Ascending aorta (tissue), 2 donors: ENCODE measurements at regions not wholly inside any gene's neighbourhood (a gene's known extent, or its start where the extent isn't known, plus 50 kb on each side); places are given as distances from the start of the nearest gene placed in this dataset.
A peak's percentile ranks its signal among the peaks of the same experiment; 100 is the strongest.

Experiments used
- DNase-seq, 2 donors: peaks; one replicate each; pipeline ENCODE4 v3.0.0-alpha.2; 2019; ENCODE audit warnings: low spot score in 2 of 2
- H3K27ac ChIP-seq, 2 donors: fragments of 200-600 bp; sonication (generic); one replicate each; pipeline ENCODE4 v1.5.1; 2016 to 2017; ENCODE audit warnings: mild to moderate bottlenecking in 1 of 2
- H3K27me3 ChIP-seq: fragments of 200-600 bp; sonication (generic); one replicate; pipeline ENCODE4 v1.5.1; 2017
- H3K36me3 ChIP-seq, 2 donors: fragments of 200-600 bp; sonication (generic); one replicate each; pipeline ENCODE4 v1.5.1; 2016
- H3K4me1 ChIP-seq, 2 donors: fragments of 200-600 bp; sonication (generic); one replicate each; pipeline ENCODE4 v1.5.1; 2016 to 2017; ENCODE audit warnings: mild to moderate bottlenecking in 1 of 2
- H3K4me3 ChIP-seq, 2 donors: fragments of 200-600 bp; sonication (generic); one replicate each; pipeline ENCODE4 v1.5.1; 2016 to 2017; ENCODE audit warnings: mild to moderate bottlenecking in 1 of 2
- H3K9me3 ChIP-seq, 2 donors: fragments of 200-600 bp; sonication (generic); one replicate each; pipeline ENCODE4 v1.5.1; 2016
- CTCF ChIP-seq, 3 experiments: fragments of 200-600 bp in 2 of 3; fragments of 450-650 bp in 1 of 3; sonication (generic) in 2 of 3; IDR thresholded peaks; one replicate each; pipeline ENCODE4 v1.5.1; 2016 to 2019; ENCODE audit warnings: antibody characterized with exemption in 3 of 3, mild to moderate bottlenecking in 1 of 3, moderate library complexity in 1 of 3
- intact Hi-C: fragments of 100-400 bp; cut with DNase I; formaldehyde crosslinking; loops from one replicate; pipeline ENCODE4 v1.15.1; 2023

GRCh38 chr1:39085174-39085573 is 59.0 kb downstream of the NDUFS5 start:
- TF ChIP-seq CTCF (IDR thresholded peaks at IDR 0.05), result no peak
- peaks cover 8% of the 10 kb centered on the region for H3K27me3 ChIP-seq
- H3K36me3 ChIP-seq, result no peaks in the 10 kb centered on the region
- DNase-seq, result no peak
- H3K9me3 ChIP-seq, result no peaks in the 10 kb centered on the region
- peaks cover 14 to 27% of the 10 kb centered on the region in 2 donors for H3K4me1 ChIP-seq
- intact Hi-C loops, result no loop called here
- no peak overlapping the region for H3K27ac ChIP-seq
- H3K4me3 ChIP-seq, result no peak overlapping the region

- Histone ChIP-seq H3K27ac (peak overlapping the region; percentile 65 to 80), H3K27me3 (peaks cover 8% of the 10 kb centered on the region), H3K36me3 (no peaks in the 10 kb centered on the region), H3K9me3 (no peaks in the 10 kb centered on the region), H3K4me1 (peaks cover 10 to 23% of the 10 kb centered on the region in 2 donors), H3K4me3 (no peak overlapping the region)
- intact Hi-C loops, result no loop called here
- DNase-seq, result no peak
- TF ChIP-seq CTCF (IDR thresholded peaks at IDR 0.05), result no peak
Measured at GRCh38 chr1:39086386-39086785, 60.2 kb downstream of the NDUFS5 start.

DNA sequence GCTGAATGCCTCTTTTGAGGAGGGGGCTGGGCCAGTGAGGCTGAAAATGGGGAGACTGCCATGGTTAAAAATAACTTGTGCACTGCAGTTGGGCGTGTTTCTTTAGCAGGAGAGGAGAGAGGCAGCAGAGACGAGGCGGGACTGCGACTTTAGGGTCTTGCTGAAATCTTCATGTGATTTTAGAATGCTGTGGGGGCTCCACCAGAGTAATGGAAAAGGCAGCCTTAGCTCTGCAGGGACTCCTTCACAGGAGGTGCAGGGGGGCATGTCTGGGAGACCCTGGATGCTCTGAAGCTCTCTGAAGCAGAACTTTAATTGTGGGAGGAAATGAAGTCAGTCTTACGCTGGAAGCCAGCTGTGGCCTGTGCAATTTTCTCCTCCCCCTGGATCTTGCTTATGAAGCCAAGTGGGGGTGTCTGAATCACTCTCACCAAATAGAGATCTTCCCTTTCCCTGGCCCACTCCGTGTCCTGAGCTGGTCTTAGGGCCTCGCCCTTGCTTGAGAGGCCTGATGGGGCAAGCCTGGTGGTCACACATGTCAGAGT is 60.8 kb downstream of the NDUFS5 start:
- Histone ChIP-seq H3K36me3 (no peaks in the 10 kb centered on the region), H3K27me3 (peaks cover 5% of the 10 kb centered on the region), H3K27ac (peak overlapping the region; percentile 65 to 80), H3K9me3 (no peaks in the 10 kb centered on the region), H3K4me3 (peak overlapping the region in 1 of 2 donors; percentile 16), H3K4me1 (peaks cover 7 to 21% of the 10 kb centered on the region in 2 donors)
- intact Hi-C loops, result no loop called here
- DNase-seq, result peak in 1 of 2 donors; percentile 81
- no peak for TF ChIP-seq CTCF (IDR thresholded peaks at IDR 0.05)

DNA sequence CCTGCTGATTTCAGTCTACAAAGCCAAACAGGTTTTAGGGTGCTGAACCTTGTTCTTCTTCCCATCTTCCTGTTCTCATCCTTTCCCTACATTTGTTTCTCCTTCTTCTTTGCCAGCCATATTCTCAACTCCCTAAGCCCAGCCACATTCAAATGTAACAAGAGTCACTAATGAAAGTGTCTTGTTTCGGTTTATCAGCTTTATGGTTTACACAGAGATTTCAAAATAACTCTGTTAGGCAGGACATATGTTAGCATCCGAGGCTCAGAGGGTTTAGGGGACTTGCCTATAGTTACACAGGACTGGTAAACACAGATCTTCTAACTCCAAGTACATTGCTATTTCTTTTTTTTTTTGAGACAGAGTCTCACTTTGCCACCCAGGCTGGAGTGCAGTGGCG is 61.3 kb downstream of the NDUFS5 start:
- H3K27ac ChIP-seq, result peak overlapping the region; percentile 65 to 80
- no peak for TF ChIP-seq CTCF (IDR thresholded peaks at IDR 0.05)
- H3K4me3 ChIP-seq, result no peak overlapping the region
- H3K9me3 ChIP-seq, result no peaks in the 10 kb centered on the region
- DNase-seq, result no peak
- H3K36me3 ChIP-seq, result no peaks in the 10 kb centered on the region
- intact Hi-C loops, result no loop called here
- H3K4me1 ChIP-seq, result peaks cover 6 to 20% of the 10 kb centered on the region in 2 donors
- H3K27me3 ChIP-seq, result peaks cover 4% of the 10 kb centered on the region

DNA sequence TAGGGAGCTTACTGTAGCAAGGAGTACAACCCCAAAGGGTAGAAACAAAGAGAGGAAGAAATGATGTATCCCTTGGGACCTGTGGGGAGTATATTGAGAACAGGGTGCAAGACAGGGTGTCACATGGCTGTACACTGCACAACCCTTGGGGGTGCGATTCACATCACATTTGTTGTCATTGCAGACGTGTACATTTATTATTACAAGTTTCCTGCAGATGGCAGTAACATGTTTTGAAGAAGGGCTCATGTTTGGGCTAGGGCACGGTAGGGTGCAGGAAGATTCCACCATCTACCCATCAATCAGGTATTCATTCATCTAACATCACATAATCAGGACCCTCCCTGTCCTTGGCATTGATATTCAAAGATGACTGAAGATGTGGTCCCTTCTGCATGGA is 62.5 kb downstream of the NDUFS5 start:
- Histone ChIP-seq H3K9me3 (no peaks in the 10 kb centered on the region), H3K36me3 (no peaks in the 10 kb centered on the region), H3K4me1 (peaks cover 6 to 20% of the 10 kb centered on the region in 2 donors), H3K27ac (no peak overlapping the region), H3K27me3 (no peaks in the 10 kb centered on the region), H3K4me3 (no peak overlapping the region)
- no peak for DNase-seq
- intact Hi-C loops, result no loop called here
- TF ChIP-seq CTCF (IDR thresholded peaks at IDR 0.05), result no peak
